Midbrain (tissue), 1 donor: ENCODE measurements at regions not wholly inside any gene's neighbourhood (a gene's known extent, or its start where the extent isn't known, plus 50 kb on each side); places are given as distances from the start of the nearest gene placed in this dataset.
"Not testable (repeated sequence)": the region's sequence is repeated elsewhere in the genome, so short reads cannot be mapped to it uniquely, and the experiment has no call there.

Experiments used
- DNase-seq: peaks from one replicate; lab custom pipeline; 2025; lab: John Stamatoyannopoulos, UW

DNA sequence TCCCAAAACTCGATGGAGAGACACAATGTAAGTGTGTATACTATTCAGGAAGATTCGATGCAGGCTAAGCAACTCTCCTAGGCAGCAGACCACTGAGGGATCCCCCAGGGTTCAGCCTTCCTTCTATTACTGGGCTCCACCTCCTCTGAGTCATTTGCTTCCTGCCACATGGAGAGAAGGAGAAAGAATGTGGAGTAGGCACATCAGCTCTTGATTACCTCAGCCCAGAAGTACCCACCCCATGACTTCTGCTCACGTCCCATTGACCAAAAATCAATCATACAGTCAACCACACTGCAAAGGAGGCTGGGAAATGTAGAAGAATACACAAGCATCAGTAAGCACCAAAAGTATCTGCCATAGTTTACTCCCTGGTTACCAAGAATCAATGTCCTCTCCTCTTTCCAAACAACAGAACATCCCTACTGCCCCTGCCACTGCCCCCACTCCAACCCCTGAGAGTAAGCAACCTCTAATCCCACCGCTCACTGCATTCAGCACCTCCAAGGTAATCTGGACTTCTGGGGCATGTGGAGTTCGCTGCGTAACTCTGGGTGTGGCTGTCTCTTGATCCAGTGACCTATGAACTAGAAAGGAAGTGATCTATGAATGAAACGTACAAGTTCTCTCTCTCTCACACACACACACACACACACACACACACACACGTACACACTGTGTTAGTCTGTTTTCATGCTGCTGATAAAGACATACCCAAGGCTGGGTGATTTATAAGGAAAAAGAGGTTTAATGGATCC, 91.2 kb upstream of the C1QTNF7 start:
- no peak for DNase-seq

DNA sequence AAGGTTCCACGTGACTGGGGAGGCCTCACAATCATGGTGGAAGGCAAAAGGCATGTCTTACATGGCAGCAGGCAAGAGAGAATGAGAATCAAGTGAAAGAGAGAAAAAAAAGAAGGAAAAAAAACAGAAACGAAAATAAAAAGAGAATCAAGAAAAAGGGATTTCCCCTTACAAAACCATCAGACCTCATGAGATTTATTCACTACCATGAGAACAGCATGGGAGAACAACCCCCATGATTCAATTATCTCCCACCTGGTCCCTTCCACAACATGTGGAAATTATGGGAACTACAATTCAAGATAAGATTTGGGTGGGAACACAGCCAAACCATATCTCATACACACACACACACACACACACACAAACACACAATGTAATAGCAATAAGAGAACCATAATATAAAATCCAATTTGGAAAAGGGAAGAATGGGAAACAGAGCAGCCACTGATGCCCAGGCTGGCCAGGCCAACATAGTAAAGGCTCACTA, 90.6 kb upstream of the C1QTNF7 start:
- not testable (repeated sequence) for DNase-seq

DNA sequence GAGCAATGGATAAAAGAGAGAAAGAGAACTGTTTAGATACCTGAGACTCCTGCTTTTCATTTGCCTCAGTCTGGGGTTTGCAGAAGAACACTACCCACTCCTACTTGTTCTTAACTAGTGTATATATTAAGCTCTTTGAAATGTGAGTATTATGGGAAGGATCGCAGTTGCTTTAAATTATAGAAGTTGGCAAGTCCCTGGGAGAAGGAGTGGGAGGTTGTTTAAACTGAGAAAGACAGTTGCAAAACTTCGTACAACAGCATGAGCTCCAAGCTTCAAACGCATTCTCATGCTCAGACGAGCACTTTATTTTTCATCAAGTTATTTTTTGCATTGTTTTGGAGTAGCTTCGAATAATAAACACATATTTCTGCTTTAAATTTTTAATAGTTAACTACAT, 88.1 kb upstream of the C1QTNF7 start:
- no peak for DNase-seq

DNA sequence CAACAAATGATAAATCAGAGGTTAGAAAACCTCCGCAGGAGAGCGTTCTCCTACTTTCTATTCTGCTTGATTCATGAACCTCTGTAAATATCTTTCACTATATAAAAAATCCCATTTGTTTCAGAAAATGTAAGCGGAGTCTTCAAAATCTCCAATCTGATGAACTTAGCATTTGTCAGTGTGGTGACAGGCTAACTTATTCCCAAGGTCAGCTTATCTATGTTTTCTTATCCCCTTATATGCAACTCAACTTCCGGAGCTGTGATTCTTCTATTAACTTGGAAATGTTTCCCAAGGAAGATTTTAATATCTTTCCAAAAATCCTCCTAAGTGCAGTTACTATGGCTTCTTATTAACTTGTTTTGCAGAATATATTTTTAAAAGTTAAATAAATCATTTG, 87.5 kb upstream of the C1QTNF7 start:
- no peak for DNase-seq

DNA sequence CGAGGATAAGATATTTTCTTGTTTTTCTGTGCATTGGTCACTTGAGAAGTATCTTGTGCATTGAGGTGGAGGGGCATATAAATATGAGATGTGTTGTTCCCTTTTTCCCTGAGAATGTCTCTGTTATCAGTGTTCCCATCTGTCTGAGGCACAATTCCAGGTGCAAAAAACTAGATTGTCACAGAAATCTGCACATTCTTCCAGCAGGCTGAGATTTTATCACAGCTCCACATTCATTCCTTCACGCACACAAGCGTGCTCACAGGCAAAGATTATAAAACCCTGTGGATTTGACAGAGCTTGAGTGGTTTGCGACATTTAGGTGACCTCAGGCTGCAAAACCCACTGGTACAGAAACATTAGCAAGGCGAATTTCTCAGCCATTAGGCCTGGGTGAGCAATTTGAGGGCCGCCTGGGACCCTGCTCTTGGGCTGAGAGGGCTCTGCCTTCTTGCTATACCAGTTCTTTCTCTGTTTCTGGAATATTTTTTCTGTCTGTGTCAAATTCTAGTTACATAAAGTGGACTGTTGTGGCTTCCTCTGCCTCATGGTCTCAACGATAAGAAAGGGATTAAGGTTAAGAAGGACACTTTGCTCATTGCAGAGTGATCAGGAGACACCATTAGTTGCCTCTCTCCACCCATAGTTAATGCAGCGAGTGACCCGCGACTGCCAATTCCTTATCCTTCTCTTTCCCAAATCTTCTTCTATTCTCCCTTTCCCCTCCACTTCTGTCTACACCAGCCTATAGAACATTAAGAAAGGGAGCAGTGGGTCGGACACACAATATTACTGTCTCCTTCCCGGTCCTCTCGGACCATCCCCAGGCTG, 86.7 kb upstream of the C1QTNF7 start:
- DNase-seq: no peak

DNA sequence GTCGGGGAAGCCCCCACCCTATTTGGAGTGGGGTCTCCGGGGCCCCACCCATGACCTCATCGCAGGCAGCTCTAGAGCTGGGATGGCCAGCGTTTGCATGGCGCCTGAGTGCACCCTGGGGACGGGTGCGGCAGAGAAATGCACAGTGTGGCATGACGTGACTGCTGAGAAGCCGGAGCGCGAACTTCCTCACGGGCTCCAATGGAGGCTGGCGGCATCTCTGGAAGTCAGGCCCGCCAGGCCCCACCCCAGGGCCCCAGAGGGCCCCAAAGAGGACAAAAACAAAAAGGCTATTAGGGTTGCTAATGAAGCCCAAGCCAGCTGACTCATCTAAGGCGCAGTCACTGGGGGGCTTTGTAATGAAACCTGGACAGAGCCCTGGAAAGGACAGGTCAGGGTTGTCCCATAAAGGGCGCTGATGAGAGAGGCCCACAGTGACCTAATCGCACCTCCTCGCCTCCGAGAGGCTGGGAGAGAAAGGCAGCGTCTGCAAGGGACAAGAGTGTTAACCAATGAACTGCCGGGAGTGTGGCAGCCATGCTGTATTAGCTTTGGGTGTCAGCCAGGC, 86.0 kb upstream of the C1QTNF7 start:
- no peak for DNase-seq

DNA sequence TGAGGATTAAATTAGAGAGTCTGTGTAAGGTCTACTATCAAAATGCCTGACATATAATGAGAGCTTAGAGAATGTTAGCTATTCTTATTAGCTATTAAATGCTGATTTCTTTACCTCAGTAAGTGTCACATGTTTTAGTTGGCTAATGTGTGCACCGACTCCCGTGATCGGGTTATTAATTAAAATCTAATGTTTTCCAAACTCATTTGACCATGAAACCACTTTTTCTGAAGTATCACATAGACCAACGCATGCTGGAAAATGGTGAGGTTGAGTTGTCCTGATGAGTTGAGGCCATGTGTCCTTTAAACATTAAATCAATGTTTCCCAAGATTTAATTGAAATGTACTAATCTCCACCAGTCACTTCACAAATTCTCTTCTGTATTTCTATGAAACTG, 84.8 kb upstream of the C1QTNF7 start:
- DNase-seq: no peak

DNA sequence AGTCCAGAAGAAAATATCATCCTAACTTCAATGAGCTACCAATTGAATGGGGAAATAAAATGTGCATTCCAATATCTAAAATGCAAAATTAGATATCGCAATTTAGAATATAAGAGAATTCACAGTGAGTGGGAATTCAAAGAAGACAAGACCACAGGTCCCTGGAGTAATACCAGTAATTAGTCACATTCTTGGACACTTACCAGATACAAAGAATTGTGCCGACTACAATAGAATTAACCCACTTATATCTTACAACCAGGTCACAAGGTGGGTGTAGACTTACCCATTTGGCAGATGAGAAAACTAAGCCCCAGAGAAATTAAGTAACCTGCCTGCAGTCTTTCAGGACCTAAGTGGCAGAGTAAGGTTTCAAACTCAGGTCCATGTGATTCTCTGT, 84.3 kb upstream of the C1QTNF7 start:
- DNase-seq: no peak

DNA sequence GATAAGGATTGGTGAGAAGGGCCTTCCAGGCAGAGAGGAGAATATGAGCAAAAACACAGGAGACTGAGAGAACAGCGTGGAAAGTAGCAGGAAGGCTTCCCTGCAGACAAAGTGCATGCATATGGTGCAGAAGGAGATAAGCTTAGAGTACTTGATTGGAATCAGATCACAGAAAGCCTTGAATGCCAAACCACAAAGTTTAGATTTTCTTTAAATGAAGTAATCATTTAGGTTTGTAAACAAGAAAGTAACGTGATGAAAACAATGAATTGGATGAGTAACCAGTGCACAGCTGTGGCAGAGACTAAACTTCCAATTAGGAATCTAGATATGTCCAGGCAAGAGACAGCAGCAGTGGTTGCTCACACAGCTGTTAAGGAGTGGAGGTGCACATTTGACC, 83.8 kb upstream of the C1QTNF7 start:
- no peak for DNase-seq

DNA sequence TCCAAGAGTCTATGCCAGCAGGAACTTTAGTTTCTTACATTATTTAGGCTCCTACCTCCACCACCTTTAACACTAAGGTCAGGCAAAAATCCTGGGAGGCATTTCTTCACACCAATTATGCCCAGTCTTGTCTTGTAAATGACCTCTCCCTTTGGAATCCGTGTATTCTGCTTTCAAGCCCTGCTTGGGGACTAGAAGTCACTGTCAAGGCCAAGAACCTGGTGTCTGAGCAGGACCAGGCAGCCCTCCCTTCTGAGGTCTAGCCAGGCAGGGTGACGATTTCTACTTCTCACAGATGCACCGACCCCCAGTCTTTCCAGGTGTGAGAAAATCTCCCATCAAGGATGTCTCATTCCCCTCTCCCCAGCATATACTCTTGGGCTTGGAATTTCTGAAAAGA, 82.7 kb upstream of the C1QTNF7 start:
- DNase-seq: no peak

DNA sequence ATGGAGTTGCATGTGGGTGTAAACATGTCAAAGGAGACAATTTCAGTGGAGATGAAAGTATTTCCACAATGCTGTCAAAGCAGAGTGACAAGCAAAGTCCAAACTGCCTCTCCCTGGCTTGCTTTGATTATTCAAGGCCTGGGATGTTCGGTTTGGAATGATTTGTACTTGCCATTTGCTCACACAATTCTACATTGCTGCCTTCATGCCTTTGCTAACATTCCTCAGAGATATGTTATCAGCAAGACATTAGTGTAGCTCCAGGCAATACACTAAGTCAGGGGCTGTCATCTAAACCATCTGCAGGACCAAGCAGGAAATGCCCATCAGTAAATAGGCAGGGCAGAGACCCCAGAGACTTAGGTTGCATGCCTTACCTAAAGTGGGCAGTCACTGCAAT, 79.6 kb upstream of the C1QTNF7 start:
- DNase-seq: no peak

DNA sequence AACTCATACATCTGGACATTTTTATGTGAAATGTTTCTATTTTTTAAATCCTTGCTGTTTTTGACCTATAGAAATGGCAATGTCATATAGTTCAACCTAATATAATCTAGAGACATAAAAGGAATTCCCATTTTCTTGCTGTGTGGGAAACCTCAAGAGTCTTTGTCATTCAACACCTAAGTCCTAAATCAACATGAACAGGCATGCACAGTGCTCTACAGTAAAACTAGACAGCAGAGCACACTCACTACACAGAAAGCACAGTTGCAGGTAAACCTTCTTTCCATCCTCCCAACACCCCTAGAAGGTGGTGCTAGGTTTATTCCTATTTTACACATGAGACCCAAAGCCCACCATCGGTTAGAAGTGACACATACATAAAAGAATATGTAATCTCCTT, 79.1 kb upstream of the C1QTNF7 start:
- no peak for DNase-seq

DNA sequence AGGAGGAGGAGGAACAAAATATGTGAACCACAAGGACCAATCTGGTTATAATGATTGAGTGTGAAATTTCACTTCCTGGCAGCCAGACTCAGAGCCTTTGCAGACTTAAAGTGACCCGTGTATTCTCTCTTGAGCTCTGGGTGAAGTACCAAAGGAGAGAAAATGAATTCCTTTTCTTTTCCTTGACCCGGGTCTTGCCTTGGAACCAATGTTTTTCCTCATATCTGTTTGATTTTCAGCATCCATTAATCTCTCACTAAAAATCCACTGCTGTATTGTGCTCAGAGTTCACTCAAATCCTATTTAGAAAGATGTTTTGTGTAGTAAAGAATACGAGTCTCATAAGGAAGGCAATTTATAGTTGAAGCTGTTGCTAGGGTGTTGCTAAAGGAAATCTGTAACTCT, 78.3 kb upstream of the C1QTNF7 start:
- DNase-seq: no peak

DNA sequence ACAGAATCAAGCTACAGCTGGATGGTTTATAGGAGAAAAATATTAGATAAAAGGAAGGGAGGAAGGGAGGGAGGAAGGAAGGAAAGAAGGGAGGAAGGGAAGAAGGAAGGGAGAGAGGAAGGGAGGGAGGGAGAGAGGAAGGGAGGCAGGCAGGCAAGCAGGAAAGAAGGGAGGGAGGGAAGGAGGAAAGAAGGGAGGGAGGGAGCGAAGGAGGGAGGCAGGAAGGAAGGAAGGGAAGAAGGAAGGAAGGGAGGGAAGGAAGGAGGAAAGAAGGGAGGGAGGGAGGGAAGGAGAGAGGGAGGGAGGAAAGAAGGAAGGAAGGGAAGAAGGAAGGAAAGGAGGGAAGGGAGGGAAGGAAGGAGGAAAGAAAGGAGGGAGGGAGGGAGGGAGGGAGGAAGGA, 77.9 kb upstream of the C1QTNF7 start:
- DNase-seq: no peak

DNA sequence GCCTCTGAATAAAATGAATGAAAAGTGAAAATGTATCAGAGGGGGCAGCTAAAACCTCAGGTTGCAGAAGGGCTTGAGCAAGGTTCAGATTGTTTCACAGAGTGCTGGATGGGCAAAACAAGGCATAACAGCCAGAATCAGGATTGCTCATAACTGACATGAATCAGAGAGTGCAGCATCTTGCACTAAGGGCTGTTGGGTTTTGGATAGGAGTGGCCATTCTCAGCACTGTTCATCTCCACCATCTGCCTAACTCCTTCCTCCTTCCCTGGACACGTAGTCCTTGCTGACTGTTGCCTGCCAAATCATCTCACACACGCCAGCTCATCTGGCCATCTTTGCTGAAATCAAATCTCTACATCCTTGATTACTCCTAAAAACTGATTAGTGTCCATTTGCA, 75.3 kb upstream of the C1QTNF7 start:
- no peak for DNase-seq

DNA sequence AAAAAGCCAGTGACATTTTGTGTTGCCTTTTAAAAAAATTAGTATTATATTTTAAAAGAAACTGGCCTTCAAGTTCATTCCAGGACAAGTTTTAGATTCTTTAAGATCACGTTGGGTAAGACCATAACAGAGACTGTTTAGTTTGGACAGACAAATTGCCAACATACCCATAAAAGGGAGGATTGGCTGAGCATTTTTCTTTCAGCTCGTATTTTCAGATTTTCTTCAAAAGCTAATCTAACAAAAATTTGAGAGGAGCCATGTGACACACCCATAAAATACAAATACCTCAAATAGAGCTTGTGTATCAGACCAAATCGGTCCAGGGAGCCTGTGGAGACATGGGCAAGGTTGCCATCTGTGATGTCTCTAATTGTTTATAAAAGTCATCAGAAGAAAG, 74.6 kb upstream of the C1QTNF7 start:
- no peak for DNase-seq

DNA sequence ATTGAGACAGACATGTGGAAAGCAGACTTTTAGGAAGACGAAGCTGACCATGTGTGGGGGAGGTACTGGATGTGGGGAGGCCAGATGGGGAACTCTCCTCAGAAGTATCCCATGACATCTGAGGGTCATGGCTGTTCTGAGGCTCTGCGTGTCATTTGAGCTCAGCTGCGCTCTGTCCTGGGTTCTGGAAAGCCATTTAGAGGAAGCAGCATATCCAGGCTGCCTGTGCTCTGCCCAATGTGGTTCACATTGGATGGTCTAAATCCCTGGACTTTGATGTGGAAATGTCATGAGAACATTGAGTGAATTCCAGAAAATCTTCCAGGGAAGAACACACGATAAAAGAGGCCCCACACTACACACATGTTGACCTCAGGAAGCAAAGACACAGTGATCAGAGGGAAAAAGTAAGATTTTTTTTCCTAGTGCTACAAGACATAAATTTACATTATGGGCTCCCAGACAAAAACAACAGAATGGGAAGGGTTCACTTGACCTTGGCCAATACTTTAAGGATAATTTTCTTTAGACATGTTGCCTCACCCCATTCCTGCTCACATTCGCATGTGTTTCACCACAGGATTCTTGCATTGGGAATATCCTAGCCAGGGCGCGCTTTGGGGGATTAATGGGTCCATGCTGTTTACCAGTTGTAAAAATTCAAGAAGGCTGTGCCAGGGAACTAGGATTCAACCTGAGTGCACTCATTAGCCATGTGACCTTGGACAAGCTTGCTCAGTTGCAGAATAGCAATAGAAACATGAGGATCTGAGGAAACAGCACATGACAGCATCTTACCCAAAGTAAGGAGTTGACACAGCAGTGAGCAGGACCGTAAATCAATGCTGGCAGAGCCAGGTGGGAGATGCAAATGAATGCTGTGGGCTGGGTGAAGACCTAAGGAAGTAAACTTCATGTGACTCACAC, 73.2 kb upstream of the C1QTNF7 start:
- DNase-seq: no peak

DNA sequence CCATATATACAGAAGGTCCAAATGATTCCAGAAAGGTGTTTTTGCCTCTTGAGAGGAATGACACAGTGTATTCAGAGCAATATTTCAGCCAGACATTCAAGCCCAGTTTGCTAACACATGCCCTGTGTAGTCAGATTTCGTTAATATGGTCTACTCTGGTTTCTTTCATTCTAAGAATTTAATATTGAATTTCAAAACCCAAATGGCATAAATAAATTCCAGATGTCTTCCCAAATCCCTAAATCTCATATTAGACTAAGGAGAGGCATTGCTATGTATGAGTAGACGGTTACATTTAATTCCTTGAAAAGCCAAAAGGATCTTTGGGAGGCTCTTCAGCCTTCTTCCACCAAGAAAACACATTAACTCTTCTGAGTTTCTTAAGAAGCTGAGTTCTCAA, 66.3 kb upstream of the C1QTNF7 start:
- DNase-seq: no peak

DNA sequence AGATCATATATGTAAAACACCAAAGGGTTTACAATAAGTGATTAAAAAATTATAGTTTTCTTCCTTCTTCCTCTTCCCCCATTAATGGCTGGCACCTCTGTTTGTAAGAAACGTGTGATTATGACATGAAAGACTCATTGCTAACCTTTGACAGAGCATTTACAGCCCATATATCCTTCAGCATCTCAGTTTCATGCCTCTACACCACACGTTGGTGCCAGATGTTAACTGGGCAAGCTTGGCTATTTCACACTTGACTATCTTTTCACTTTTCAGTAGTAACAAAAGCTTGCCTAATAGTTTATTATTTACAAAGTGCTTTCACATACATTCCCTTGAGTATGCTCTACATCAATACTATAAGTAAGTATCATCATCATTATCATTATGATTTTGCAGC, 65.3 kb upstream of the C1QTNF7 start:
- DNase-seq: no peak

DNA sequence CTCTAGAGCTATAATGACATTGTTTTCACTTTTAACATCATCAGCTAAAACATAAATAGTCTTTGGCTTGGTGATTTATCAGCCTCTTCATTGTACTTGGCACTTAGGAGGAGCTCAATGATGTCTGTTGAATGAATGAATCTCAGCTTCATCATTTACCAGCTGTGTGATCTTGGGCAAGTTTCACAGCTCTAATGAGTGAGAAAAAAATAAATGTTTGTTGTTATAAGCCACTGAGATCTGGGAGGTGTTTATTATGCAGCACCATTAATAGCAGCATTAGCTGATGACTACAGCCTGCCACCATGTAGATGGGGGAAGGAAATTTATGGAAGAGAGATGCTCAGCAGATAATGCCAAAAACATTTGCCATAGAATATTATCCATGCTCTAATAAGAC, 63.6 kb upstream of the C1QTNF7 start:
- no peak for DNase-seq

DNA sequence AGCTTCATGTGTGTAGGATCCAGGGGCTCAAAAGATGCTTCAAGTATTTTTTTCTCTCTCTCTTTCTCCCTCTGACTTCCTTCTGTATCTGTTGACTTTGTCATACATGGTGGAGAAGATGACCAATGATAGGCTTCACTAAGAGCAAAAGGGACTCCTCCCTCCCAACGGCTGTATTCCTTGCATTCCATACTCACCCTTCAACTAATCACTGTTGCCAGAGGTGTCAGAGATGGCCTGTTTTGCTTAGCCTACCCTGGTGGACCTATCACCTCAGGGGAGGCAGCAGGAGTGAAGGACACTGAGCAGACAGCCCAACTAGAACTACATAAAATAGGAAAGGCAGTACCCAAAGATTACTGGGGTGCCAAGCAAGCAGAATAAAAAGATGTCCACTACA, 62.2 kb upstream of the C1QTNF7 start:
- DNase-seq: no peak

DNA sequence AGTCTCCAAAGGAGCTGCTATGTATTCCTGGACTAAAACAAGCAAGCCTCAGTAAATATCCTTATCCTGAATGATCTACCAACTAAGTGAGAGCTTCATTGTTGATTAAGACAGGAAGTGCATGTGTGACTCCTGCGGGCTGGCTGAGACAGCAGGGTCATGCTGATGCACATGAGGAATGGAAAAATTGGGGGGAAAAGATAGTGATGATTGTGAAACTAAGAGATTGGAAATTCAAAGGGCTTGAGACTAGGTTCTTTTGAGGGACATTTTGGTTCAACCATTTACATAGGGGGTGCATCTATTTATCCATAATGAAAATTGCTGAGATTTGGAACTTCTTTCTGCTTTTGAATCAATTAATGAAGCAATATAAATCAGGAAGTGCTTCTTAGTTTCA, 61.1 kb upstream of the C1QTNF7 start:
- no peak for DNase-seq
